ENCODE measurements at regions not wholly inside any gene's neighbourhood (a gene's known extent, or its start where the extent isn't known, plus 50 kb on each side); places are given as distances from the start of the nearest gene placed in this dataset.

DNA sequence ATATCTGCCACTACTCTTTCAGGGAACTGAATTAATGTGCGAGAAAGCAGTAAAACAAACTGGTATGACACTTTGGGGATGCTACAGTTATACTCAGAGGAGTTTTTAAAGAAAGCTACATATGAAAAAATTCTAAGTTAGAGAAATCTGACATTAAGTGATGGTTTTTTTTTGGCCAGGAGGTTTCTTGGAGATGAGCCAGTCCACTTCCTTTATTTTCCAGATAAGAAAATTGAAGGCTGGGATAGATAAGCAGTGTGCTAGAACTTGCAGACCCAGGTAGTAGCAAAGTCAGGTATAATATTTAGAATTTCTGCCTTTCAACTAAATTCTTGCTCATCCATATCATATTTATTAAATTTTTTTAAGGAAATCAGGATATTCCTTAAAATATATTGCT is 106.8 kb downstream of the FAT4 start:
- no peaks in the 10 kb centered on the region for H3K4me1 ChIP-seq (ENCODE audit: insufficient read depth)
- TF ChIP-seq EZH2phosphoT487 (IDR thresholded peaks at IDR 0.05; ENCODE audit: insufficient read depth, low read depth), result no peak
- TF ChIP-seq EZH2 (IDR thresholded peaks at IDR 0.05; ENCODE audit: insufficient read depth, poor library complexity, severe bottlenecking), result no peak
- H3K27me3 ChIP-seq (replicated peaks; ENCODE audit: insufficient read depth), result no peaks in the 10 kb centered on the region
- H3K36me3 ChIP-seq (ENCODE audit: low read depth), result 0 out of 2 replicates have a peak, but pooled peaks cover under 1% of the 10 kb centered on the region
- H3F3A ChIP-seq (ENCODE audit: insufficient read depth), result no peaks in the 10 kb centered on the region
- H3K9me3 ChIP-seq (ENCODE audit: low read depth), result no peaks in the 10 kb centered on the region
- no peak overlapping the region for H2AFZ ChIP-seq
- WGBS, 2 experiments (ENCODE audit: low coverage in 1 of 2, low lambda C conversion rate in 2 of 2, missing lambda C conversion rate in 2 of 2), result 96 to 100% methylated on average over 1 of the region's 1 CpG
- no peaks in the 10 kb centered on the region for H4K20me1 ChIP-seq (ENCODE audit: insufficient read depth)
- no peak overlapping the region for H3K4me2 ChIP-seq (ENCODE audit: unreplicated experiment)
- no peaks in the 10 kb centered on the region for H3K9me2 ChIP-seq (ENCODE audit: insufficient read depth)
- in situ Hi-C loops (cut with MboI), result no loop called here
- DNase-seq, result no peak
- no peak overlapping the region for H3K27ac ChIP-seq
- no peak overlapping the region for H3K9ac ChIP-seq
- H3K4me3 ChIP-seq, result no peak overlapping the region
- no peaks in the 10 kb centered on the region for H3K79me2 ChIP-seq (ENCODE audit: insufficient read depth)

- no peaks in the 10 kb centered on the region for H3K27me3 ChIP-seq (replicated peaks; ENCODE audit: insufficient read depth)
- TF ChIP-seq EZH2phosphoT487 (IDR thresholded peaks at IDR 0.05; ENCODE audit: insufficient read depth, low read depth), result no peak
- in situ Hi-C loops (cut with MboI), result no loop called here
- no peak overlapping the region for H2AFZ ChIP-seq
- H3F3A ChIP-seq (ENCODE audit: insufficient read depth), result no peaks in the 10 kb centered on the region
- H3K79me2 ChIP-seq (ENCODE audit: insufficient read depth), result no peaks in the 10 kb centered on the region
- H3K9me2 ChIP-seq (ENCODE audit: insufficient read depth), result no peaks in the 10 kb centered on the region
- H3K4me2 ChIP-seq (ENCODE audit: unreplicated experiment), result no peak overlapping the region
- H3K4me1 ChIP-seq (ENCODE audit: insufficient read depth), result no peaks in the 10 kb centered on the region
- H4K20me1 ChIP-seq (ENCODE audit: insufficient read depth), result no peaks in the 10 kb centered on the region
- no peaks in the 10 kb centered on the region for H3K9me3 ChIP-seq (ENCODE audit: low read depth)
- no peak overlapping the region for H3K9ac ChIP-seq
- no peaks in the 10 kb centered on the region for H3K36me3 ChIP-seq (ENCODE audit: low read depth)
- no peak for DNase-seq
- H3K27ac ChIP-seq, result no peak overlapping the region
- no peak overlapping the region for H3K4me3 ChIP-seq
- 94 to 96% methylated on average over 2 of the region's 2 CpGs for WGBS, 2 experiments (ENCODE audit: low coverage in 1 of 2, low lambda C conversion rate in 2 of 2, missing lambda C conversion rate in 2 of 2)
These were observed 108.4 kb downstream of the FAT4 start for GRCh38 chr4:125423124-125423523.

DNA sequence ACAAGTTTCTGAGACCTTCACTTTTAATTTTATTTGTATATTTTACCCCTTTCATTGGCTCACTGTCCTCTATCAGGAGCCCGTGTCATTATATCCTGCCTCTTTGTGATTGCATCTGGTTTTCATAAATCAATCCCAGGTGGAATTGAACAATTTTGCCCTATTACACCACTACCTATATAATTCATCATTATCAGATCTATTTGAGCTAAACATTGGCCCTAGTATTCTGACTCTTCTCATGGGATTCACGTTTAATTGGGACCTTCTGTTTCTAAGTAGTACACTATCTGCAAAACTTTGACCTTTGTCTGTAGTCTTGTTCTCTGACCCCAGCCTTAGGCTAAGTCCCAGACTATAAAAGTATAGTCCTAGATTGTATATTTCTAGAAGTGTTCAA is 114.1 kb downstream of the FAT4 start:
- TF ChIP-seq EZH2 (IDR thresholded peaks at IDR 0.05; ENCODE audit: insufficient read depth, poor library complexity, severe bottlenecking) (no peak), EZH2phosphoT487 (IDR thresholded peaks at IDR 0.05; ENCODE audit: insufficient read depth, low read depth) (no peak)
- Histone ChIP-seq H3K9me3 (ENCODE audit: low read depth) (no peaks in the 10 kb centered on the region), H3K36me3 (ENCODE audit: low read depth) (no peaks in the 10 kb centered on the region), H3K4me1 (ENCODE audit: insufficient read depth) (peaks cover 10% of the 10 kb centered on the region), H3K4me3 (no peak overlapping the region), H3K79me2 (ENCODE audit: insufficient read depth) (no peaks in the 10 kb centered on the region), H3F3A (ENCODE audit: insufficient read depth) (peaks cover 14% of the 10 kb centered on the region), H3K4me2 (ENCODE audit: unreplicated experiment) (no peak overlapping the region), H3K27ac (no peak overlapping the region), H4K20me1 (ENCODE audit: insufficient read depth) (no peaks in the 10 kb centered on the region), H3K27me3 (replicated peaks; ENCODE audit: insufficient read depth) (no peaks in the 10 kb centered on the region), H2AFZ (no peak overlapping the region), H3K9ac (no peak overlapping the region), H3K9me2 (ENCODE audit: insufficient read depth) (no peaks in the 10 kb centered on the region)
- DNase-seq, result no peak
- in situ Hi-C loops (cut with MboI), result no loop called here
- WGBS, 2 experiments (ENCODE audit: low coverage in 1 of 2, low lambda C conversion rate in 2 of 2, missing lambda C conversion rate in 2 of 2), result 39 to 44% methylated on average over 2 of the region's 2 CpGs

DNA sequence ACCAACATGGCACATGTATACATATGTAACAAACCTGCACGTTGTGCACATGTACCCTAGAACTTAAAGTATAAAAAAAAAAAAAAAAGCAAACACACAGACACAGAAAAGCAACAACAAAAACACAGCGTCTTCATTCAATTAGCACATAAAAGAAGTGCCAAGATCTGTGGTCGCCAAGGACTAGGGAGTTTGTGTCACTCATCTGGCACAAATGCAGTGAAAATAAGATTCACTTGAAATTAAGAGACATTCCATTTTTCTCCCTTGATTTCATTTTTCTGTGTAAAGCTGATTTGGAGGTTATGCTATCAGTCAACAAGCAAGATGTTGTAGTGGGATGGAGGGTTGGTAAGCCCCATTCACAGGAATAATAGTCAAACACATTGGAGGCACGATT is 115.3 kb downstream of the FAT4 start:
- H3K9me2 ChIP-seq (ENCODE audit: insufficient read depth), result no peaks in the 10 kb centered on the region
- H3K9ac ChIP-seq, result no peak overlapping the region
- no peaks in the 10 kb centered on the region for H4K20me1 ChIP-seq (ENCODE audit: insufficient read depth)
- H3K27ac ChIP-seq, result no peak overlapping the region
- H3K4me3 ChIP-seq, result no peak overlapping the region
- no peaks in the 10 kb centered on the region for H3K27me3 ChIP-seq (replicated peaks; ENCODE audit: insufficient read depth)
- TF ChIP-seq EZH2 (IDR thresholded peaks at IDR 0.05; ENCODE audit: insufficient read depth, poor library complexity, severe bottlenecking), result no peak
- H3K79me2 ChIP-seq (ENCODE audit: insufficient read depth), result no peaks in the 10 kb centered on the region
- in situ Hi-C loops (cut with MboI), result no loop called here
- peaks cover 18% of the 10 kb centered on the region for H3F3A ChIP-seq (ENCODE audit: insufficient read depth)
- 48 to 52% methylated on average over 4 of the region's 4 CpGs for whole genome bisulfite sequencing, 2 experiments (ENCODE audit: low coverage in 1 of 2, low lambda C conversion rate in 2 of 2, missing lambda C conversion rate in 2 of 2)
- no peaks in the 10 kb centered on the region for H3K36me3 ChIP-seq (ENCODE audit: low read depth)
- H3K9me3 ChIP-seq (ENCODE audit: low read depth), result no peaks in the 10 kb centered on the region
- no peak overlapping the region for H3K4me2 ChIP-seq (ENCODE audit: unreplicated experiment)
- no peak overlapping the region for H2AFZ ChIP-seq
- H3K4me1 ChIP-seq (ENCODE audit: insufficient read depth), result peaks cover 16% of the 10 kb centered on the region
- no peak for DNase-seq

- Histone ChIP-seq H3K79me2 (ENCODE audit: insufficient read depth) (no peaks in the 10 kb centered on the region), H3K9me2 (ENCODE audit: insufficient read depth) (no peaks in the 10 kb centered on the region), H3K27me3 (replicated peaks; ENCODE audit: insufficient read depth) (no peaks in the 10 kb centered on the region), H3K4me3 (no peak overlapping the region), H4K20me1 (ENCODE audit: insufficient read depth) (no peaks in the 10 kb centered on the region), H3K27ac (no peak overlapping the region), H3K4me1 (ENCODE audit: insufficient read depth) (peaks cover 16% of the 10 kb centered on the region), H3K9ac (no peak overlapping the region), H3K36me3 (ENCODE audit: low read depth) (peaks cover 5% of the 10 kb centered on the region; the same call in 1 of the 2 replicates), H3K9me3 (ENCODE audit: low read depth) (no peaks in the 10 kb centered on the region), H2AFZ (no peak overlapping the region), H3F3A (ENCODE audit: insufficient read depth) (peaks cover 18% of the 10 kb centered on the region), H3K4me2 (ENCODE audit: unreplicated experiment) (no peak overlapping the region)
- no peak for TF ChIP-seq EZH2phosphoT487 (IDR thresholded peaks at IDR 0.05; ENCODE audit: insufficient read depth, low read depth)
- no peak for TF ChIP-seq EZH2 (IDR thresholded peaks at IDR 0.05; ENCODE audit: insufficient read depth, poor library complexity, severe bottlenecking)
- in situ Hi-C loops (cut with MboI), result no loop called here
- 91 to 93% methylated on average over 2 of the region's 2 CpGs for WGBS, 2 experiments (ENCODE audit: low coverage in 1 of 2, low lambda C conversion rate in 2 of 2, missing lambda C conversion rate in 2 of 2)
- peak; percentile 7 for DNase-seq
These were observed 117.3 kb downstream of the FAT4 start for GRCh38 chr4:125432078-125432477.

Measured in GM23248 (cell line).